GM13977 (cell line): ENCODE measurements at regions not wholly inside any gene's neighbourhood (a gene's known extent, or its start where the extent isn't known, plus 50 kb on each side); places are given as distances from the start of the nearest gene placed in this dataset.

Experiments used
- DNase-seq: peaks from one replicate; pipeline ENCODE4 v3.0.0; 2012; ENCODE audit warnings: low spot score
- in situ Hi-C: fragments of 300-500 bp; cut with MboI; formaldehyde crosslinking; loops from one replicate; pipeline ENCODE4 v1.12.0; 2022; ENCODE audit warnings: low sequenced_read_pairs, low pct_unique_long_range_greater_than_20kb, mixed read lengths, inconsistent platforms; ENCODE audit not compliant: unreplicated experiment
- TF ChIP-seq, protein P1 (sequence below): IDR thresholded peaks from 2 replicates; pipeline ENCODE4 v1.5.1; 2012; ENCODE audit warnings: mild to moderate bottlenecking, control low read depth; ENCODE audit not compliant: insufficient read depth; ENCODE audit errors: extremely low read depth, missing control alignments

DNA sequence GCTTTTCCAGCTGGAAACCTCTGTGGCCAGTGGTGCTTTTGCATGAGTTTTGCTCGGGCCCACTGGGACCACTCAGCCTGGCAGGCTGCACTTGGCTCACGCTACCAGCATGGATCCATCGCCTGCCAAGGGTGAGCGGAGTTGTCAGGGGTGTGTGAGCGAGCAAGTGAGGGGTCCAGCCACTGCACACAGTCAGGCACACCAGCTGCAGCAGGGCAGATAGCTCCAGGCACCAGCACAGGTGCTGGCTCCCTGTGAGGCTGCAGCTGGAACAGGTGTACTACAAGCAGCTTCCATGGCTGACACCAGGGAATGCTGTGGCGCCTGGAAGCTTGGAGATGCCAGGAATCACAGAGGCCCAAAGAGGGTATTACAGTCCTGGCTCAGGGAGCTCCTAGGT lies 391.2 kb upstream of the SGCD start:
- TF ChIP-seq, protein P1, sequence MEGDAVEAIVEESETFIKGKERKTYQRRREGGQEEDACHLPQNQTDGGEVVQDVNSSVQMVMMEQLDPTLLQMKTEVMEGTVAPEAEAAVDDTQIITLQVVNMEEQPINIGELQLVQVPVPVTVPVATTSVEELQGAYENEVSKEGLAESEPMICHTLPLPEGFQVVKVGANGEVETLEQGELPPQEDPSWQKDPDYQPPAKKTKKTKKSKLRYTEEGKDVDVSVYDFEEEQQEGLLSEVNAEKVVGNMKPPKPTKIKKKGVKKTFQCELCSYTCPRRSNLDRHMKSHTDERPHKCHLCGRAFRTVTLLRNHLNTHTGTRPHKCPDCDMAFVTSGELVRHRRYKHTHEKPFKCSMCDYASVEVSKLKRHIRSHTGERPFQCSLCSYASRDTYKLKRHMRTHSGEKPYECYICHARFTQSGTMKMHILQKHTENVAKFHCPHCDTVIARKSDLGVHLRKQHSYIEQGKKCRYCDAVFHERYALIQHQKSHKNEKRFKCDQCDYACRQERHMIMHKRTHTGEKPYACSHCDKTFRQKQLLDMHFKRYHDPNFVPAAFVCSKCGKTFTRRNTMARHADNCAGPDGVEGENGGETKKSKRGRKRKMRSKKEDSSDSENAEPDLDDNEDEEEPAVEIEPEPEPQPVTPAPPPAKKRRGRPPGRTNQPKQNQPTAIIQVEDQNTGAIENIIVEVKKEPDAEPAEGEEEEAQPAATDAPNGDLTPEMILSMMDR: no peak
- in situ Hi-C loops: loop anchor here (25.0 kb wide), 1 partner anchor 1202 kb away; the partner anchor contains the start of gene MED7

DNA sequence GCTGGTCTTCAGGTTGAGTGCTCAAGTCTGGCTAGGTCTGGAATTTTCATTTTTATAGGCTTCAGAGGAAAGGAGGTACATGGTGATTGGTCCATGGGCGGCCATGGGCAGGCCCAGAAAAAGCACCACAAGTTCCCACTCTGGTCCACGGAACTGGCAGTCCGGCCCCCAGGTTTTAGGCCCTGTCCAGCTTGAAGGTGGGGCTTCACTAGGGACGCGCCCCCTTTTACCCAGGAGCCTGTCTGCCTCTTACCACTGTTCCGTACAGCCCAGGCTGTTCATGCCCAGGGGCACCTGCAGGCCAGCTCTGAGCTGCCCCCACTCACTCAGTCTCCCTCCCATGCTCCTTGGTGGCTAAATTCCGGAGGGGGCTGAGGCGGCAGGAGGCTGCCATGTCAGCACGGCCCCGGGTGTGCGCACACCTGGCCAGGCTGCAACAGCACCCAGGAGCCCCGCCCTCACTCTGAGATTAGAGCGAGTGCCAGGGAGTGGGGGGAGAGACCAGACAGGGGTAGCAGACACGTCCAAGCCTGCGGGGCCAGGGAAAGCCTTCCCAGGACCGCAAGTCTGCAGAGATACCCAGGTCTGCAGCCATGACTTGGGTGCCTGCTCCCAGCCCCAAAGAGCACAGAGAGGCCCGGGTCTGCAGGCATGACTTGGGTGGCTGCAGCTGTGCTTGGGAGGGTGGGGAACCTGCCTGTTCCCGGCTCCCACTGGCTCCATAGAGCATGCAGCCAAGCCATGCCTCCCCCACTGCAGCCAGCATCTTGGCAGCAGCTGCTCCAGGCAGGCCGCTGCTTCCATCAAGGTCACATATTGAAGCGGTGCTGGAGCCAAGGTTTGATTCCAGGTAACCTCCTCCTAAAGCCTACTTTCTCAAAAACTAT lies 390.2 kb upstream of the SGCD start:
- in situ Hi-C loops: loop anchor here (25.0 kb wide), 1 partner anchor 1201 kb away; the partner anchor contains the start of gene MED7

More for the DNA sequence above, 391.2 kb upstream of the SGCD start:
- no peak for DNase-seq

DNA sequence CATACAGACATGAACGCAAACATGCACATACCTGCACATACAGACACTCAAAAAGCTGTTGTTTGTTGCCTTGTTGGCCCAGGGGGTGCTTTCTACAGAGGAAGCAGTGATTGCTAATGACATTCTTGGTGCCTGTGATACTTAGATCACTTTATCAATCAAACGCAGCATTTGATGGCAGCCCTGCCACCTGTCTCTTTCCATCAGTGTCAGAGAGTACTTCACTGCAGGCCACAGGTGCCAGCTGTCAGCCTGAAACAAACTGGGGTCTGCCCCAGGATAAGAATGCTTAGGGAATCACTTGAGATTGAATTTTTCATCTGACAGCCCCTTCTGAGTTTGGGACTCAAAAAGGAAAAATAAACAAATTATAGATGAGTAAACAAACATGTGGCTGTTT lies 388.9 kb upstream of the SGCD start:
- no peak for DNase-seq
- in situ Hi-C loops: loop anchor here (25.0 kb wide), 1 partner anchor 1199 kb away; the partner anchor contains the start of gene MED7
- TF ChIP-seq, protein P1: no peak

More for the DNA sequence above, 390.2 kb upstream of the SGCD start:
- no peak for DNase-seq
- TF ChIP-seq, protein P1: no peak

DNA sequence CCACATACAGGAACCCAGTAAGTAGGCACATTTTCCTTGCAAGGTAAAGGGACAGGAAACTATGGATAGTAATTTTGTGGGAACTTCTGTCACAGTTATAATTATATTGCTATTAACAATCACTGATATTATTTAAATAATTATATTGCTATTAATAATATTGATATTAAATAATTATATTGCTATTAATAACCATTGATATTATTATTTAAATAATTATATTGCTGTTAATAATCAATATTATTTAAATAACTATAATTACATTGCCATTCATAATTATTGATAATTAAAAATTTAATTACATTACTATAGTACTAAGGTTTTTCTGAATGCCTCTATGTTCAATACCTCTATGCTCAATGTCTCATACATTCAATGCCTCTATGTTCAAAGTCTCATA lies 385.6 kb upstream of the SGCD start:
- TF ChIP-seq, protein P1: no peak
- in situ Hi-C loops: loop anchor here (25.0 kb wide), 1 partner anchor 1196 kb away; the partner anchor contains the start of gene MED7
- DNase-seq: no peak

DNA sequence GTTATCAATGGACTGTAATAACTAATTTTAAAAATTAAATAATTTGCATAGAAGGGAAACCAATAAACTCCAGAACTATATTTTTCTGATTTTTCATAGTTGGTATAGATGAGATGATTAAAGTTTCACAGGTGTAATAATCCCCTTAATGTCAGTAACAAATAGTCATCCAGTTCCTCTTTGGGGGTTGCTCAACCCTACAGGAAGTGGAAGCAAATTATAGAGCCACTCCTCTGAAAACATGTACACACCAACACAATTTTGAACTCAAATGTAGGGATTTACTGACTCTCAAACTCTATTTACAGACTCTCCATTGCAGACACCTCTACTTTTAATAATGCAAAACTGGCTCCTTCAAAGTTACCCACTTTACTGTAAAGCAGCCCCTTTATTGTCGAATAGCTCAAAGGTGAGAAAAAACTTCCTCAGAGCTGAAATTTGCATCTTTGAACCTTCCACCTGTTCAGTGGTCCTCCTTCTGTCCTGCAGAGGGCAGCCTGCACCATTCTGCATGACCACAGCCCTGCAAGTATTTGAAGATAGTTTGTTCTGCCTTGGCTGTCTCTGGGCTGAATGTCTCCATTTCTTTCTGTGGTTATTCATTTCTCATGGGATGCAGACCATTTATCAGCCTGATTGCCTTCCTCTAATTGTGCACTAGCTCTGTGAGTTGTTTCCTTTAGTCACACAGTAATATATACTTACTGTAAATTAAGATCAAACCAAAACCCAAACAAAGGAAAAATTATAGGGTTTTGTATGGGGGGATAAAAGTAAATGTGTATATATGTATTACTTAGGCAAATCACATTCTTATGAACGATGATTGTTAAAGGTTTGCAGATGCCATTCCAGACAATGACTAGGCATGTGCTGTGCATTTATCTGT lies 383.2 kb upstream of the SGCD start:
- DNase-seq: peak; percentile 32
- TF ChIP-seq, protein P1: peak; percentile 86
- in situ Hi-C loops: loop anchor here (25.0 kb wide), 1 partner anchor 1194 kb away; the partner anchor contains the start of gene MED7
